ENCODE measurements at regions not wholly inside any gene's neighbourhood (a gene's known extent, or its start where the extent isn't known, plus 50 kb on each side); places are given as distances from the start of the nearest gene placed in this dataset.

- Histone ChIP-seq H4K20me1 (ENCODE audit: low read depth) (no peaks in the 10 kb centered on the region), H3K79me2 (ENCODE audit: low read depth) (no peaks in the 10 kb centered on the region), H3K4me1 (no peaks in the 10 kb centered on the region), H3K27ac (no peak overlapping the region), H3K27me3 (no peaks in the 10 kb centered on the region), H2AFZ (replicated peaks) (no peak overlapping the region), H3K4me3 (no peak overlapping the region), H3K4me2 (no peak overlapping the region), H3K9ac (no peak overlapping the region), H3K36me3 (no peaks in the 10 kb centered on the region), H3F3A (ENCODE audit: low read depth) (no peaks in the 10 kb centered on the region), H3K9me3 (ENCODE audit: low read depth) (no peaks in the 10 kb centered on the region)
- no peak for TF ChIP-seq EZH2 (IDR thresholded peaks at IDR 0.05)
- TF ChIP-seq, protein P1, sequence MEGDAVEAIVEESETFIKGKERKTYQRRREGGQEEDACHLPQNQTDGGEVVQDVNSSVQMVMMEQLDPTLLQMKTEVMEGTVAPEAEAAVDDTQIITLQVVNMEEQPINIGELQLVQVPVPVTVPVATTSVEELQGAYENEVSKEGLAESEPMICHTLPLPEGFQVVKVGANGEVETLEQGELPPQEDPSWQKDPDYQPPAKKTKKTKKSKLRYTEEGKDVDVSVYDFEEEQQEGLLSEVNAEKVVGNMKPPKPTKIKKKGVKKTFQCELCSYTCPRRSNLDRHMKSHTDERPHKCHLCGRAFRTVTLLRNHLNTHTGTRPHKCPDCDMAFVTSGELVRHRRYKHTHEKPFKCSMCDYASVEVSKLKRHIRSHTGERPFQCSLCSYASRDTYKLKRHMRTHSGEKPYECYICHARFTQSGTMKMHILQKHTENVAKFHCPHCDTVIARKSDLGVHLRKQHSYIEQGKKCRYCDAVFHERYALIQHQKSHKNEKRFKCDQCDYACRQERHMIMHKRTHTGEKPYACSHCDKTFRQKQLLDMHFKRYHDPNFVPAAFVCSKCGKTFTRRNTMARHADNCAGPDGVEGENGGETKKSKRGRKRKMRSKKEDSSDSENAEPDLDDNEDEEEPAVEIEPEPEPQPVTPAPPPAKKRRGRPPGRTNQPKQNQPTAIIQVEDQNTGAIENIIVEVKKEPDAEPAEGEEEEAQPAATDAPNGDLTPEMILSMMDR (IDR thresholded peaks at IDR 0.05), result no peak
- no peak for TF ChIP-seq EZH2phosphoT487 (IDR thresholded peaks at IDR 0.05)
- Mint-ChIP-seq H3K36me3 (no peaks in the 10 kb centered on the region), H3K9me3 (no peaks in the 10 kb centered on the region), H3K27me3 (ENCODE audit: insufficient read depth, low read depth) (no peaks in the 10 kb centered on the region), H3K4me1 (no peaks in the 10 kb centered on the region), H3K27ac (no peak overlapping the region), H3K4me3 (no peak overlapping the region)
- DNase-seq (ENCODE audit: low spot score), result no peak
Observed at GRCh38 chr5:6112538-6112937, 265.8 kb downstream of the MED10 start.

DNA sequence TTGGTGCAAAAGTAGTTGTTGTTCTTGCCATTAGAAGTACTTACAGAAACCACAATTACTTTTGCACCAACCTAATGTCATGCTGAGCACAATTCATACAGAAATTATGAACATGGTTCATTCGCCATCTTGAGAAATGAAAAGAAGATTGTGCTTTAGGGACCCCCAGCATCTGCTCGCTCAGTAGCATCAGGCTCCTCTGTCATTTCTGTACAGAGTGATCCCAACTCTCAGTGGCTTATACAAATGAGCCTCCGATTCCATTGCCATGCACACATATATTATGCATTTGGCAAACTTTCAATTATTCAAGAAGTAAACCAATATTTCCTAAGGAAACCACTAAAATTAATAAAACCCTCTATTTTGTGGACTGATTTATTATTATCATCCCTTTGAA, 266.2 kb downstream of the MED10 start:
- Histone ChIP-seq H3K27ac (no peak overlapping the region), H3K79me2 (ENCODE audit: low read depth) (no peaks in the 10 kb centered on the region), H3K9me3 (ENCODE audit: low read depth) (no peaks in the 10 kb centered on the region), H3K9ac (no peak overlapping the region), H3K27me3 (no peaks in the 10 kb centered on the region), H3F3A (ENCODE audit: low read depth) (no peaks in the 10 kb centered on the region), H3K36me3 (no peaks in the 10 kb centered on the region), H4K20me1 (ENCODE audit: low read depth) (no peaks in the 10 kb centered on the region), H2AFZ (replicated peaks) (no peak overlapping the region), H3K4me3 (no peak overlapping the region), H3K4me2 (no peak overlapping the region), H3K4me1 (no peaks in the 10 kb centered on the region)
- no peaks in the 10 kb centered on the region for H3K36me3 Mint-ChIP-seq
- DNase-seq (ENCODE audit: low spot score), result no peak
- H3K4me3 Mint-ChIP-seq, result no peak overlapping the region
- peaks cover 1% of the 10 kb centered on the region for H3K27me3 Mint-ChIP-seq (ENCODE audit: insufficient read depth, low read depth)
- H3K9me3 Mint-ChIP-seq, result no peaks in the 10 kb centered on the region
- H3K4me1 Mint-ChIP-seq, result peaks cover 2% of the 10 kb centered on the region
- TF ChIP-seq, protein P1 (IDR thresholded peaks at IDR 0.05), result no peak
- TF ChIP-seq EZH2 (IDR thresholded peaks at IDR 0.05), result no peak
- TF ChIP-seq EZH2phosphoT487 (IDR thresholded peaks at IDR 0.05), result no peak
- no peak overlapping the region for H3K27ac Mint-ChIP-seq

DNA sequence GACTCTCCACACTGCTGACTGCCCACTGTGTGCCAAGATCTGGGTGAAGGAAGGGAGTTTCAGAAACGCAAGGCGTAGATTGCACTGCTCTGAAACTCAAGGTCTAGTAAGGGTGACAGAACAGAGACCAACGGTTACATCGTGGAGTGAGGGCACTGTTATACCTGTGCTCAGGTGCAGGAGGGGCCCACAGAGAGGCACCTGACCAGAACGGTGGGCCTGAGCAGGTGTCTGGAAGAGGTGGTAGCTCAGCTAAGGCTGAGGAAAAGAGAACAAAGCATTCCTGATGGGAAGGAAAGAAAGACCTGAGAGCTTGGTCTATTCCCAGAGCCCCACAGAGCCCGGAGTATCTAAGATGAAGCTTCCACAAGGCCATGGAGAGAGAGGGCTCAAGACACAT, 267.2 kb downstream of the MED10 start:
- no peaks in the 10 kb centered on the region for H3K79me2 ChIP-seq (ENCODE audit: low read depth)
- no peaks in the 10 kb centered on the region for H3K9me3 Mint-ChIP-seq
- TF ChIP-seq, protein P1 (IDR thresholded peaks at IDR 0.05), result no peak
- TF ChIP-seq EZH2phosphoT487 (IDR thresholded peaks at IDR 0.05), result no peak
- TF ChIP-seq EZH2 (IDR thresholded peaks at IDR 0.05), result no peak
- H3K27me3 ChIP-seq, result no peaks in the 10 kb centered on the region
- H2AFZ ChIP-seq (replicated peaks), result no peak overlapping the region
- no peak for DNase-seq (ENCODE audit: low spot score)
- no peak overlapping the region for H3K4me3 Mint-ChIP-seq
- H3K36me3 Mint-ChIP-seq, result no peaks in the 10 kb centered on the region
- H3K4me1 Mint-ChIP-seq, result peaks cover 4% of the 10 kb centered on the region
- no peaks in the 10 kb centered on the region for H3F3A ChIP-seq (ENCODE audit: low read depth)
- H3K9ac ChIP-seq, result no peak overlapping the region
- no peak overlapping the region for H3K27ac Mint-ChIP-seq
- H3K27ac ChIP-seq, result no peak overlapping the region
- H4K20me1 ChIP-seq (ENCODE audit: low read depth), result no peaks in the 10 kb centered on the region
- H3K36me3 ChIP-seq, result no peaks in the 10 kb centered on the region
- H3K4me3 ChIP-seq, result no peak overlapping the region
- H3K4me2 ChIP-seq, result no peak overlapping the region
- H3K27me3 Mint-ChIP-seq (ENCODE audit: insufficient read depth, low read depth), result peaks cover 5% of the 10 kb centered on the region
- no peaks in the 10 kb centered on the region for H3K4me1 ChIP-seq
- H3K9me3 ChIP-seq (ENCODE audit: low read depth), result no peaks in the 10 kb centered on the region

Measured in neural progenitor cell (in vitro differentiated cells).